ENCODE measurements at regions not wholly inside any gene's neighbourhood (a gene's known extent, or its start where the extent isn't known, plus 50 kb on each side); places are given as distances from the start of the nearest gene placed in this dataset.

- no peak for TF ChIP-seq ESRRA (IDR thresholded peaks at IDR 0.05; ENCODE audit: borderline replicate concordance, low read length)
- TF ChIP-seq, protein P1, sequence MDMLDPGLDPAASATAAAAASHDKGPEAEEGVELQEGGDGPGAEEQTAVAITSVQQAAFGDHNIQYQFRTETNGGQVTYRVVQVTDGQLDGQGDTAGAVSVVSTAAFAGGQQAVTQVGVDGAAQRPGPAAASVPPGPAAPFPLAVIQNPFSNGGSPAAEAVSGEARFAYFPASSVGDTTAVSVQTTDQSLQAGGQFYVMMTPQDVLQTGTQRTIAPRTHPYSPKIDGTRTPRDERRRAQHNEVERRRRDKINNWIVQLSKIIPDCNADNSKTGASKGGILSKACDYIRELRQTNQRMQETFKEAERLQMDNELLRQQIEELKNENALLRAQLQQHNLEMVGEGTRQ (IDR thresholded peaks at IDR 0.05): no peak
- TF ChIP-seq NR3C1 (IDR thresholded peaks at IDR 0.05): no peak
- no peak for TF ChIP-seq CTCF (IDR thresholded peaks at IDR 0.05)
- TF ChIP-seq KDM1A (IDR thresholded peaks at IDR 0.05; ENCODE audit: low read depth): no peak
- no peak for TF ChIP-seq HOXA7 (CRISPR knock-in tag; IDR thresholded peaks at IDR 0.05)
- no peak for TF ChIP-seq MAZ (IDR thresholded peaks at IDR 0.05; ENCODE audit: borderline replicate concordance, low read depth, low read length)
- TF ChIP-seq POLR2AphosphoS2 (conservative IDR thresholded peaks at IDR 0.05; ENCODE audit: low read length): no peak
- no peak for TF ChIP-seq RNF2 (IDR thresholded peaks at IDR 0.05; ENCODE audit: borderline replicate concordance, low read depth)
- no peak for TF ChIP-seq ZC3H11A (IDR thresholded peaks at IDR 0.05)
- no peak for TF ChIP-seq MYC (IDR thresholded peaks at IDR 0.05; ENCODE audit: borderline replicate concordance, low read length)
- TF ChIP-seq, protein P2, sequence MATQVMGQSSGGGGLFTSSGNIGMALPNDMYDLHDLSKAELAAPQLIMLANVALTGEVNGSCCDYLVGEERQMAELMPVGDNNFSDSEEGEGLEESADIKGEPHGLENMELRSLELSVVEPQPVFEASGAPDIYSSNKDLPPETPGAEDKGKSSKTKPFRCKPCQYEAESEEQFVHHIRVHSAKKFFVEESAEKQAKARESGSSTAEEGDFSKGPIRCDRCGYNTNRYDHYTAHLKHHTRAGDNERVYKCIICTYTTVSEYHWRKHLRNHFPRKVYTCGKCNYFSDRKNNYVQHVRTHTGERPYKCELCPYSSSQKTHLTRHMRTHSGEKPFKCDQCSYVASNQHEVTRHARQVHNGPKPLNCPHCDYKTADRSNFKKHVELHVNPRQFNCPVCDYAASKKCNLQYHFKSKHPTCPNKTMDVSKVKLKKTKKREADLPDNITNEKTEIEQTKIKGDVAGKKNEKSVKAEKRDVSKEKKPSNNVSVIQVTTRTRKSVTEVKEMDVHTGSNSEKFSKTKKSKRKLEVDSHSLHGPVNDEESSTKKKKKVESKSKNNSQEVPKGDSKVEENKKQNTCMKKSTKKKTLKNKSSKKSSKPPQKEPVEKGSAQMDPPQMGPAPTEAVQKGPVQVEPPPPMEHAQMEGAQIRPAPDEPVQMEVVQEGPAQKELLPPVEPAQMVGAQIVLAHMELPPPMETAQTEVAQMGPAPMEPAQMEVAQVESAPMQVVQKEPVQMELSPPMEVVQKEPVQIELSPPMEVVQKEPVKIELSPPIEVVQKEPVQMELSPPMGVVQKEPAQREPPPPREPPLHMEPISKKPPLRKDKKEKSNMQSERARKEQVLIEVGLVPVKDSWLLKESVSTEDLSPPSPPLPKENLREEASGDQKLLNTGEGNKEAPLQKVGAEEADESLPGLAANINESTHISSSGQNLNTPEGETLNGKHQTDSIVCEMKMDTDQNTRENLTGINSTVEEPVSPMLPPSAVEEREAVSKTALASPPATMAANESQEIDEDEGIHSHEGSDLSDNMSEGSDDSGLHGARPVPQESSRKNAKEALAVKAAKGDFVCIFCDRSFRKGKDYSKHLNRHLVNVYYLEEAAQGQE (IDR thresholded peaks at IDR 0.05): no peak
- no peak for TF ChIP-seq CHD2 (IDR thresholded peaks at IDR 0.05; ENCODE audit: low read length, partially characterized antibody)
- no peak for TF ChIP-seq MAFK (IDR thresholded peaks at IDR 0.05; ENCODE audit: partially characterized antibody)
Measured at GRCh38 chr1:14246471-14246870, 352.0 kb upstream of the KAZN start.
